ENCODE measurements at regions not wholly inside any gene's neighbourhood (a gene's known extent, or its start where the extent isn't known, plus 50 kb on each side); places are given as distances from the start of the nearest gene placed in this dataset.
A peak's percentile ranks its signal among the peaks of the same experiment; 100 is the strongest.

DNA sequence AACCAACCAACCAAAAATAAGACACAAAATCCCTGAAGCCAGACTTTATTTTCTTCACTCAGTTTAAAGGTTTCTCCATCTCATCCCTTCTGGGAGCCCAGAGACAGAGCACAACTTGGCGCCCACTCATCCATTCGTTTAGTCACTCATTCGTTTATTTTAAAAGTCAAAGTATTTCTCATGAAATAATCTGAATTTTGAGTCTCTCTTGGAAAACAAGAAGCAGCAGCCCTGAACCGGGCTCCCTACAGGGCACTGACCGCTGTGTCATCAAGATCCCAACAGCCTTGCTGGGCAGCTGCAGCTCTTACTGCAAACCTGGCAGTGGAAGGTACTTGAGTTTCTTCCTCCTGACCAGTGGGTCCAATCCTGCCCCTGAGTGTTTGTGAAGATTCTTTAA, 171.6 kb downstream of the THBS2 start:
- WGBS, 2 experiments (ENCODE audit: insufficient coverage in 2 of 2), result 94 to 100% methylated on average over 2 to 3 of the region's 5 CpGs
- H3K4me1 ChIP-seq (ENCODE audit: control insufficient read depth, insufficient read depth, low read length, poor library complexity, severe bottlenecking), result no peaks in the 10 kb centered on the region
- H3K36me3 ChIP-seq (ENCODE audit: control insufficient read depth, insufficient read depth, low read length), result no peaks in the 10 kb centered on the region
- no peak overlapping the region for H3K4me3 ChIP-seq (ENCODE audit: extremely low read depth, insufficient read depth, low read length, poor library complexity, severe bottlenecking)
- H3K27ac ChIP-seq (ENCODE audit: low read depth, low read length, severe bottlenecking), result no peak overlapping the region
- no peaks in the 10 kb centered on the region for H3K9me3 ChIP-seq (ENCODE audit: control insufficient read depth, low read length)

DNA sequence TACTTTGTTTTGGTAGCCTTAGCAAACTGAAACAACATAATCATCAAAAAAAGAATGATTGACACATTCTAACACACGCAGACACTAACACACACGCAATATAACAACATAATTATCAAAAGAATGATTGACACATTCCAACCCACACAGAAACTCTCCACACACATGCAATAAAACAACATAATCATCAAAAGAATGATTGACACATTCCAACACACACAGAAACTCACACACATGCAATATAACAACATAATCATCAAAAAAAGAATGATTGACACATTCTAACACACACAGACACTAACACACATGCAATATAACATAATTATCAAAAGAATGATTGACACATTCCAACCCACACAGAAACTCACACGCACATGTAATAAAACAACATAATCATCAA, 172.4 kb downstream of the THBS2 start:
- Histone ChIP-seq H3K9me3 (ENCODE audit: control insufficient read depth, low read length) (no peaks in the 10 kb centered on the region), H3K27ac (ENCODE audit: low read depth, low read length, severe bottlenecking) (no peak overlapping the region), H3K4me3 (ENCODE audit: extremely low read depth, insufficient read depth, low read length, poor library complexity, severe bottlenecking) (no peak overlapping the region), H3K36me3 (ENCODE audit: control insufficient read depth, insufficient read depth, low read length) (no peaks in the 10 kb centered on the region), H3K4me1 (ENCODE audit: control insufficient read depth, insufficient read depth, low read length, poor library complexity, severe bottlenecking) (no peaks in the 10 kb centered on the region)
- 78 to 88% methylated on average over 3 of the region's 3 CpGs for WGBS, 2 experiments (ENCODE audit: insufficient coverage in 2 of 2)

DNA sequence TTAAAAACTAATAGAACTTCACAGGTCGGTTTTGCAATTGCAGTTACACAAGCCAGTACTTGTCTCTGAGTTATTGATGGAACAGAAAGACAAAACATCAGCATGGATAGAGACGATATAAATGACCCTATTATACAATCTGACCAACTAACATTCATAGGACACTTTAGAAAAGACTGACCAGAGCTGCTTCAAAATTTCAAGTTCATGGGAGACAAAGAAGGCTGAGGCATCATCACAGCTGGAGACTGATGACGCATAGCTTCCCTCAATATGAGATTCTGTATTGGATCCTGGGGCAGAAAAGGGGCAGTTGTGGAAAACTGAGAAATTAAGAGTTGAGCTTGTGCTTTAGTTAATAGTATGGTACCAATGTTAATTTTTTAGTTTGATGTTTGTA, 174.0 kb downstream of the THBS2 start:
- no peak overlapping the region for H3K27ac ChIP-seq (ENCODE audit: low read depth, low read length, severe bottlenecking)
- no peaks in the 10 kb centered on the region for H3K4me1 ChIP-seq (ENCODE audit: control insufficient read depth, insufficient read depth, low read length, poor library complexity, severe bottlenecking)
- 92% methylated on average over 1 to 2 of the region's 3 CpGs for WGBS, 2 experiments (ENCODE audit: insufficient coverage in 2 of 2)
- no peak overlapping the region for H3K4me3 ChIP-seq (ENCODE audit: extremely low read depth, insufficient read depth, low read length, poor library complexity, severe bottlenecking)
- H3K9me3 ChIP-seq (ENCODE audit: control insufficient read depth, low read length), result no peaks in the 10 kb centered on the region
- H3K36me3 ChIP-seq (ENCODE audit: control insufficient read depth, insufficient read depth, low read length), result no peaks in the 10 kb centered on the region

DNA sequence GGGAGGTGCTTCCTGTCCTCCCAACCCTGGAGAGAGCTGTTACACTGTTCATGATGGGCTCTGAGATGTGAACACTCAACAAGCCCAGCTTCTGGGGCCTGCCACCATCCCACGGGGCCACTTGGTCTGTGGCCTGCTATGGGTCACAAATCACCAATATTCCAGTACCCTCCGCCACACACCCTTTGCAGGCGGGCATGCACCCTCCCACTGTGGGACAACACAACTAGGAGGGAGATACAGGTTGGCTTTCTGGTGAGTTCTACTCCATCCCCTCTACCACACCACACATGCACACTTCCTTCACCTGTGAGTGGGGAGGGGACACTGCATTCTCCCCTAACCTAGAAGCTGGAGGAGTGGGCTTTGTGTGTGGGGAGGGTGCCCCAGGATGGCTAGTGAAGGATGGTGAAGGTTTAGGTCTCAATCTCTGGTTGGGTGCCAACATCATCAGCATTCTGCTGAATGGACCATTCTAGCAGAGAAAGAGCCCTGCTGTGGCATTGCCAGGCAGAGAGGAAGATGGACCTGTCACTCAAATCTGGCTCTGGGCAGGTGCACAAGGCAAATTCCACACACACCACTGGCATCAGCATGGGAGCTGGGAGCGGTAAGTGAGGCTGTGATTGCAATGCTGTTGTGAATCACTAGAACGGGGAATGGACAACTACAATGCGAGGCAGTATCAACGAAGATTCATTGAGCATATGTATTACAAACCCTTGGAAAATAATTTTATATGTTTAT, 175.1 kb downstream of the THBS2 start:
- Histone ChIP-seq H3K27ac (ENCODE audit: low read depth, low read length, severe bottlenecking) (no peak overlapping the region), H3K4me1 (ENCODE audit: control insufficient read depth, insufficient read depth, low read length, poor library complexity, severe bottlenecking) (peaks cover 3% of the 10 kb centered on the region), H3K4me3 (ENCODE audit: extremely low read depth, insufficient read depth, low read length, poor library complexity, severe bottlenecking) (no peak overlapping the region), H3K9me3 (ENCODE audit: control insufficient read depth, low read length) (no peaks in the 10 kb centered on the region), H3K36me3 (ENCODE audit: control insufficient read depth, insufficient read depth, low read length) (no peaks in the 10 kb centered on the region)
- WGBS, 2 experiments (ENCODE audit: insufficient coverage in 2 of 2), result 100% methylated on average over 1 of the region's 7 CpGs; no CpG with 5 or more reads in 1 of the 2 experiments

DNA sequence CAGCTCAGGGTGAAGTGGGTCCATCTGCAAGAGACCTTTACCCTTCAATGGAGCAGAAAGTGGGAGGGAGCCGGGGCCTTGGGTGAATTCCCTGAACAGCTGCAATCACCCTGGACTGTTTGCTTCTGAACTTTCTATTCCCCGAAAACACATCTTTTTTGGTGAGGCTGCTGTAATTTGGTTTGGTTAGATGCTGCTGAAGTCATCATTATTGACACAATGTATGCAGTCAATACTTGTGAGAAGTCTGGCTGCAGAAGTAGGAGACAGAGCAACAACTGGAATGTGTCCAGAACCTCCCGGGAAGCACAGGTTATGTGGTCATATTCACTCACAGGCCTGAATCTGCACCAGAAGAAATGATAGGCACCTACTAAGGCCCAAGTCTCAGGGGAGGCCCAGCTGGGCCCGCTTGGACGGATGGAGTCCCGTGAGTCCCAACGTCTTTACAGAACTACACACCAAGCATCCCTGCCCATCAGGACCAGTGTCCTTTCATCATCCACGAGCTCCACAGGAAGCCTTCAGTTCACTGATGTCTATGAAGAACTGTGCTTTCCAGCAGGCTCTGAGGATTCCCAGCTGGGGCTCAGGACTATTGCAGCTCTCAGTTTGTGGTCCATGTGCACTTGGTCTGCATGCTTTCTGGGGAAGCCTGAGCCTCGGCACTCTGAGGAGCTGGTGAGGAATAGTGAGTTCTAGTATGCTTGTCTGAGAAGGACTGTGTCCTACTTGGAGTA, 177.6 kb downstream of the THBS2 start:
- Histone ChIP-seq H3K36me3 (ENCODE audit: control insufficient read depth, insufficient read depth, low read length) (no peaks in the 10 kb centered on the region), H3K27ac (ENCODE audit: low read depth, low read length, severe bottlenecking) (no peak overlapping the region), H3K9me3 (ENCODE audit: control insufficient read depth, low read length) (no peaks in the 10 kb centered on the region), H3K4me1 (ENCODE audit: control insufficient read depth, insufficient read depth, low read length, poor library complexity, severe bottlenecking) (peaks cover 11% of the 10 kb centered on the region), H3K4me3 (ENCODE audit: extremely low read depth, insufficient read depth, low read length, poor library complexity, severe bottlenecking) (no peak overlapping the region)
- WGBS, 2 experiments (ENCODE audit: insufficient coverage in 2 of 2), result 77 to 95% methylated on average over 8 to 9 of the region's 9 CpGs

DNA sequence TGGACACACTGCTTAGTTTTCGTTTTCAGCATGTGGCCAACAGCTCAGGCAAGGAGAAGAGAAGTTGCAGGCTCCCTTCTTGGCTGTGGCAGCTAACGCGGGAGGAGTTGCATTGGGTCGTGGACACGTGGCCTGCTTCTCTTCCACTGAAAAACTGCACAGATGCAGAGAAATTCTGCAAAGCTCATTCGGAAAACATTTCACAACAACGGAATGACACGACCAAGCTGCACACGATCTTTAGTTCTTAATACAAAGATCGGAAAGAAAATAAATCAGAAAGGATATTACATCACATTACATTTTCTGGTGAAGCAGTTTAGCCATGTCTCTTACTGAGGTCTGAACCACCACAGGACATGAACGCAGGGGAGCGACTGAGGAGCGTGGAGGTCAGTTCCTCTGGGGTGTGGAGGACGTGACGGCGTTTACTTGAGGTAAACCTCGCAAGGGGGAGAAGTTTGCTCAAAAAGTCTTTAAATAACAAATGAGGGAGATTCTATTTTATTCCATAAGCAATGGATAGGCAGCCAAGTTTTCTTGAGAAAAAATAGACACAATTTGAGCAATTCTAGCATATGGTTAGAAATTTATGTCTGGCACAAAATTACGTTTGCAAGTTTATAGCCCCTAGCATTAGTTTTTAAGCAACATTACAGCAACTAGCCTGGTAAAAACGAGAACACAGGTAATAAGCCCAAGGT, 178.3 kb downstream of the THBS2 start:
- no peaks in the 10 kb centered on the region for H3K9me3 ChIP-seq (ENCODE audit: control insufficient read depth, low read length)
- no peak overlapping the region for H3K27ac ChIP-seq (ENCODE audit: low read depth, low read length, severe bottlenecking)
- H3K4me3 ChIP-seq (ENCODE audit: extremely low read depth, insufficient read depth, low read length, poor library complexity, severe bottlenecking), result no peak overlapping the region
- WGBS, 2 experiments (ENCODE audit: insufficient coverage in 2 of 2), result 86 to 92% methylated on average over 12 to 13 of the region's 19 CpGs
- H3K4me1 ChIP-seq (ENCODE audit: control insufficient read depth, insufficient read depth, low read length, poor library complexity, severe bottlenecking), result peaks cover 17% of the 10 kb centered on the region
- H3K36me3 ChIP-seq (ENCODE audit: control insufficient read depth, insufficient read depth, low read length), result no peaks in the 10 kb centered on the region

DNA sequence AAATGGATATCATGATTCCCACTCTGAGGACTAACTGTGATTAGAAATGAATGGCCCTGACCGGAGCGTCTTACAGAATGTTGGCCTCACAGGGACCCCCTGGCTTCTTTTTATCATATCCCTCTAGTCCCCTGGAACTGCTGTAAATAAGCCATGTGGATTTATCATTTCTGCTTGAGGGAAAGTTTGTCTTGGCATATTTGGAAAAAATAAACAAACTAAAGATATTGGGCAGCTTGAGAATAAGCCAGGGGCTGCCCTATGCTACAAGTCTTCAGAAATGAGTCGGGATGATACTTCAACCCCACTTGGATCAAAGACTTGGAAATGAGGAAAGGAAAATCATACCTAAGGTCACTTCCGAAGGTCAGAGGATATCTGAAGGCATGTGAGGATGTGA, 179.1 kb downstream of the THBS2 start:
- no peak overlapping the region for H3K27ac ChIP-seq (ENCODE audit: low read depth, low read length, severe bottlenecking)
- H3K4me1 ChIP-seq (ENCODE audit: control insufficient read depth, insufficient read depth, low read length, poor library complexity, severe bottlenecking), result peaks cover 19% of the 10 kb centered on the region

DNA sequence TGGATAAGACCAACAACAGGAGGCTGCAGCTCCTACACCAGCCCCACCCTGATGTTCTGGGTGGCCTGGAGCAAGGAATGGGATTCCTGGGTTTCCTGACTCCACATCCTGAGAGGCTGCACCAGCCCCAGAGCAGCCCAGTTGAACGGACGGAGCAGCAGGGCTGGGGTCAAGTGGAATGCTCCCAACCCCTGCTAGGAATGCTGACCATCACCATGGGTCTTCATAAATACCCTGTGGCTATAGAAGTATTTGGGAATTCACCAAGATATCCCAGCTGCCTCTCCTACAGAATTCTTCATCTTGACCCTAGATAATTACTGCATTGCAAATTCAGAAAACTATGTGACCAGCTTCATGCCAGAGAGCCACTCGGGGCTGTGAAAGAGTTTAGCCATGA, 180.3 kb downstream of the THBS2 start:
- peaks cover 19% of the 10 kb centered on the region for H3K4me1 ChIP-seq (ENCODE audit: control insufficient read depth, insufficient read depth, low read length, poor library complexity, severe bottlenecking)
- H3K9me3 ChIP-seq (ENCODE audit: control insufficient read depth, low read length), result no peaks in the 10 kb centered on the region
- H3K36me3 ChIP-seq (ENCODE audit: control insufficient read depth, insufficient read depth, low read length), result no peaks in the 10 kb centered on the region
- no peak overlapping the region for H3K4me3 ChIP-seq (ENCODE audit: extremely low read depth, insufficient read depth, low read length, poor library complexity, severe bottlenecking)
- WGBS, 2 experiments (ENCODE audit: insufficient coverage in 2 of 2), result 73 to 95% methylated on average over 3 of the region's 3 CpGs
- peak overlapping the region; percentile 13 for H3K27ac ChIP-seq (ENCODE audit: low read depth, low read length, severe bottlenecking)

More for the DNA sequence above, 179.1 kb downstream of the THBS2 start:
- H3K4me3 ChIP-seq (ENCODE audit: extremely low read depth, insufficient read depth, low read length, poor library complexity, severe bottlenecking), result no peak overlapping the region
- no peaks in the 10 kb centered on the region for H3K9me3 ChIP-seq (ENCODE audit: control insufficient read depth, low read length)
- 40 to 50% methylated on average over 2 of the region's 4 CpGs for WGBS, 2 experiments (ENCODE audit: insufficient coverage in 2 of 2)
- H3K36me3 ChIP-seq (ENCODE audit: control insufficient read depth, insufficient read depth, low read length), result no peaks in the 10 kb centered on the region

DNA sequence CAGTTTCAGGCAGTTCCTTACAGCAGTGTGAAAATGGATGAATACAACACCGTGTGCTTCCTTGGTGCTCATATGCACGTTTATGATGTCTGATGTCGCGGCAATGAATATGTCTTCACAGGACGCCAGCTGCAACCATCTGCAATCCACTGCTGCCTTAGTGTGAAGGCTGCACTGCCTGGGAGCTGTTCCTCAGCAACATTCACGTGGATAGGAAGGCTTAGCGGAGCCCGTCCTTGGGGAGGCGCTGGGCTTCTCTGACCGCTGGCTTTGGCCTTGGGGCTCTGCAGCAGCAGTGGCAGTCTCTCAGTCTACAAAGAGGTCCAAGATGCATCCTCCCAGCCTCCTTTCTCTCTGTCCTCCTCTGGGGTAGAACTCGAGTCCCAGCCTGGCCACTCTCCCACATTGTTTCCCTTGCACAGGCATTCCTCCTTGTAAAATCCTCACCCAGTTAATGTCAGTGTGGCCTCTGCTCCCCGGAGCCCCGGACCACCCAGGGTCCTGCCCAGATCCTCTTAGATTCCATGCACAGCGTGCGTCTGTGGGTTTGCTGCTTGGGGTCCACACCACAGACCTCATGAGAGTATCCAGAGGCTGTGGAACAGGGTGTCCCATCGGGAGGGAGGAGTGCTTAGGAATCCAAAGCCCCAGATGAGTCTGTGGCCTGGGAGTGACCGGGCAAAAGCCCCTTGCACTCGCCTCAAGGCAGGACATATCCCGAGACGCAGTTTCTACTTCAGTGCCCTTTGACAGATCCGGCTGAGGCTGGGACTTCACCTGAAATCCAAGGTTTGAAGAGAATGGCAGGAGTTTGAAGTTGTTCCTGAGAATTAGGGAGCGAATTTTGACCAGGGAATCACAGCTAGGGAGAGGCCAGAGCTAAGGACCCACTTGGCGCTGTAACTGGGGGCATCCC, 181.3 kb downstream of the THBS2 start:
- WGBS, 2 experiments (ENCODE audit: insufficient coverage in 2 of 2), result 88 to 90% methylated on average over 21 to 23 of the region's 23 CpGs
- Histone ChIP-seq H3K4me1 (ENCODE audit: control insufficient read depth, insufficient read depth, low read length, poor library complexity, severe bottlenecking) (peaks cover 19% of the 10 kb centered on the region), H3K27ac (ENCODE audit: low read depth, low read length, severe bottlenecking) (peak overlapping the region; percentile 5), H3K4me3 (ENCODE audit: extremely low read depth, insufficient read depth, low read length, poor library complexity, severe bottlenecking) (no peak overlapping the region), H3K36me3 (ENCODE audit: control insufficient read depth, insufficient read depth, low read length) (no peaks in the 10 kb centered on the region), H3K9me3 (ENCODE audit: control insufficient read depth, low read length) (no peaks in the 10 kb centered on the region)

DNA sequence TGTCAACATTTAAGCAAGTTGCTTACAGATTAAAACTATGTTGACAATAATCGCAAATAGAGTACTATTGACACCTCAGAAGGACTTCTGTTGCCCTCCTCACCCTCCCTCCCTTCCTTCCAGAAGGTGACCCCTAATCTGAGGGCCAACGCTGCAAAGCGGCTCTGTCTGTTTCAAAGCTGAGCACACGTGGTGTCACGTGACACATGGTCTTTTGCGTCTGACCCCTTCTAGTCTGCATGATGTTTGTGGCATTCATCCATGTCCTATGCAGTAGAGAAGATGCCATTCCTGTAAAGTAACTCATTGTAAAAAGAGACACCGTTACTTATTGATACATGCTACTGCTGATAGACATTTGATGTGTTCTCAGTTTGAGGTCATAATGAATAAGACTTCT, 182.3 kb downstream of the THBS2 start:
- H3K36me3 ChIP-seq (ENCODE audit: control insufficient read depth, insufficient read depth, low read length), result no peaks in the 10 kb centered on the region
- no peak overlapping the region for H3K4me3 ChIP-seq (ENCODE audit: extremely low read depth, insufficient read depth, low read length, poor library complexity, severe bottlenecking)
- H3K4me1 ChIP-seq (ENCODE audit: control insufficient read depth, insufficient read depth, low read length, poor library complexity, severe bottlenecking), result peaks cover 19% of the 10 kb centered on the region
- H3K9me3 ChIP-seq (ENCODE audit: control insufficient read depth, low read length), result no peaks in the 10 kb centered on the region
- 76 to 83% methylated on average over 6 to 7 of the region's 7 CpGs for WGBS, 2 experiments (ENCODE audit: insufficient coverage in 2 of 2)
- no peak overlapping the region for H3K27ac ChIP-seq (ENCODE audit: low read depth, low read length, severe bottlenecking)

Measured in mesodermal cell (in vitro differentiated cells).